CD8-positive, alpha-beta memory T cell (primary cell): ENCODE measurements at regions not wholly inside any gene's neighbourhood (a gene's known extent, or its start where the extent isn't known, plus 50 kb on each side); places are given as distances from the start of the nearest gene placed in this dataset.
"Not testable (repeated sequence)": the region's sequence is repeated elsewhere in the genome, so short reads cannot be mapped to it uniquely, and the experiment has no call there.

Experiments
- CTCF ChIA-PET: fragments of 350-600 bp; sonication (Branson Sonifier 250); formaldehyde crosslinking; loops from one replicate; lab custom pipeline; 2021; ENCODE audit warnings: antibody characterized with exemption; lab: Charles Lee
- POLR2A ChIA-PET: fragments of 350-600 bp; sonication (Branson Sonifier 250); formaldehyde crosslinking; loops from one replicate; lab custom pipeline; 2021; ENCODE audit warnings: antibody characterized with exemption; lab: Charles Lee
- DNase-seq, 5 donors: peaks; one replicate each; pipeline versions ENCODE4 v3.0.0 to v3.0.0-alpha.2; 2020 to 2022; ENCODE audit warnings: mixed read lengths in 1 of 5
- H3K27ac ChIP-seq: one replicate; pipeline ENCODE4 v1.7.0; 2013; ENCODE audit warnings: low read depth, mild to moderate bottlenecking, low read length, moderate library complexity
- H3K27me3 ChIP-seq: 2 replicates; pipeline ENCODE4 v1.7.0; 2013; ENCODE audit warnings: low read length, mild to moderate bottlenecking; ENCODE audit not compliant: insufficient read depth, poor library complexity, severe bottlenecking
- H3K36me3 ChIP-seq: 2 replicates; pipeline ENCODE4 v1.7.0; 2013; ENCODE audit warnings: mild to moderate bottlenecking, low read length, moderate library complexity; ENCODE audit not compliant: insufficient read depth
- H3K4me1 ChIP-seq: 2 replicates; pipeline ENCODE4 v1.7.0; 2013; ENCODE audit warnings: mild to moderate bottlenecking, low read length, moderate library complexity; ENCODE audit not compliant: insufficient read depth
- H3K4me3 ChIP-seq: 2 replicates; pipeline ENCODE4 v1.7.0; 2013; ENCODE audit warnings: mild to moderate bottlenecking, low read length
- H3K9me3 ChIP-seq: 2 replicates; pipeline ENCODE4 v1.7.0; 2013; ENCODE audit warnings: mild to moderate bottlenecking, low read length
- H3K27ac Mint-ChIP-seq, 8 donors: one replicate each; pipeline ENCODE4 v1.8.0; 2020 to 2021; ENCODE audit warnings: mixed read lengths in 8 of 8, mild to moderate bottlenecking in 6 of 8, inconsistent platforms in 3 of 8, moderate library complexity in 3 of 8
- H3K27me3 Mint-ChIP-seq, 2 donors: one replicate each; pipeline ENCODE4 v1.8.0; 2020 to 2021; ENCODE audit warnings: mixed read lengths in 2 of 2, mild to moderate bottlenecking in 1 of 2, moderate library complexity in 1 of 2
- H3K36me3 Mint-ChIP-seq, 3 donors: one replicate each; pipeline ENCODE4 v1.8.0; 2020 to 2021; ENCODE audit warnings: mixed read lengths in 3 of 3, inconsistent platforms in 1 of 3, mild to moderate bottlenecking in 1 of 3
- H3K4me1 Mint-ChIP-seq, 3 donors: one replicate each; pipeline ENCODE4 v1.8.0; 2020 to 2021; ENCODE audit warnings: mixed read lengths in 3 of 3, inconsistent platforms in 1 of 3, mild to moderate bottlenecking in 1 of 3
- H3K4me3 Mint-ChIP-seq, 7 donors: one replicate each; pipeline ENCODE4 v1.8.0; 2020 to 2021; ENCODE audit warnings: mixed read lengths in 7 of 7, mild to moderate bottlenecking in 6 of 7, moderate library complexity in 4 of 7, inconsistent platforms in 2 of 7
- H3K9me3 Mint-ChIP-seq, 5 donors: one replicate each; pipeline ENCODE4 v1.8.0; 2020 to 2022; ENCODE audit warnings: mixed read lengths in 5 of 5, mild to moderate bottlenecking in 3 of 5, moderate library complexity in 2 of 5, inconsistent platforms in 1 of 5

GRCh38 chr6:22376293-22376692 lies 79.5 kb upstream of the PRL start:
- H3K27me3 ChIP-seq, H3K9me3 ChIP-seq, POLR2A ChIA-PET, H3K36me3 ChIP-seq, H3K4me1 ChIP-seq, H3K4me3 Mint-ChIP-seq, CTCF ChIA-PET, H3K36me3 Mint-ChIP-seq, H3K27ac ChIP-seq, H3K4me1 Mint-ChIP-seq, H3K27me3 Mint-ChIP-seq, H3K4me3 ChIP-seq, DNase-seq, H3K27ac Mint-ChIP-seq: not testable (repeated sequence)
- H3K9me3 Mint-ChIP-seq: peaks cover 4 to 23% (median 6%) of the 10 kb centered on the region in 5 donors

GRCh38 chr6:22378536-22378935 lies 81.7 kb upstream of the PRL start:
- H3K27ac Mint-ChIP-seq, H3K27ac ChIP-seq, H3K27me3 ChIP-seq, H3K4me3 ChIP-seq, POLR2A ChIA-PET, H3K4me3 Mint-ChIP-seq, CTCF ChIA-PET, H3K9me3 ChIP-seq, H3K36me3 ChIP-seq, H3K36me3 Mint-ChIP-seq, H3K4me1 Mint-ChIP-seq, DNase-seq, H3K4me1 ChIP-seq, H3K27me3 Mint-ChIP-seq: not testable (repeated sequence)
- peaks cover 0 to 20% (median 6%) of the 10 kb centered on the region in 5 donors for H3K9me3 Mint-ChIP-seq

GRCh38 chr6:22380236-22380635 lies 83.4 kb upstream of the PRL start:
- Histone ChIP-seq H3K4me1 (no peaks in the 10 kb centered on the region), H3K9me3 (no peaks in the 10 kb centered on the region), H3K27ac (no peak overlapping the region), H3K27me3 (no peaks in the 10 kb centered on the region), H3K4me3 (no peak overlapping the region), H3K36me3 (no peaks in the 10 kb centered on the region)
- no peaks in the 10 kb centered on the region for H3K27me3 Mint-ChIP-seq
- CTCF ChIA-PET: no interaction called here
- H3K36me3 Mint-ChIP-seq: no peaks in the 10 kb centered on the region
- no peaks in the 10 kb centered on the region for H3K4me1 Mint-ChIP-seq
- peaks cover 3 to 16% (median 6%) of the 10 kb centered on the region in 5 donors for H3K9me3 Mint-ChIP-seq
- no peak overlapping the region for H3K4me3 Mint-ChIP-seq
- POLR2A ChIA-PET: no interaction called here
- no peak for DNase-seq
- H3K27ac Mint-ChIP-seq: no peak overlapping the region

- H3K36me3 Mint-ChIP-seq: no peaks in the 10 kb centered on the region
- CTCF ChIA-PET: no interaction called here
- Histone ChIP-seq H3K27me3 (no peaks in the 10 kb centered on the region), H3K4me1 (no peaks in the 10 kb centered on the region), H3K27ac (no peak overlapping the region), H3K4me3 (no peak overlapping the region), H3K9me3 (no peaks in the 10 kb centered on the region), H3K36me3 (no peaks in the 10 kb centered on the region)
- H3K4me3 Mint-ChIP-seq: no peak overlapping the region
- POLR2A ChIA-PET: no interaction called here
- no peaks in the 10 kb centered on the region for H3K4me1 Mint-ChIP-seq
- H3K27me3 Mint-ChIP-seq: no peaks in the 10 kb centered on the region
- H3K9me3 Mint-ChIP-seq: peaks cover 3 to 14% (median 6%) of the 10 kb centered on the region in 5 donors
- no peak for DNase-seq
- H3K27ac Mint-ChIP-seq: no peak overlapping the region
Observed at GRCh38 chr6:22381845-22382544, 85.2 kb upstream of the PRL start.

GRCh38 chr6:22383016-22383415 lies 86.2 kb upstream of the PRL start:
- peaks cover 2 to 10% (median 5%) of the 10 kb centered on the region in 5 donors for H3K9me3 Mint-ChIP-seq
- H3K9me3 ChIP-seq: no peaks in the 10 kb centered on the region
- DNase-seq: no peak

GRCh38 chr6:22392711-22393110 lies 95.9 kb upstream of the PRL start:
- POLR2A ChIA-PET: no interaction called here
- no peaks in the 10 kb centered on the region for H3K27me3 ChIP-seq
- no peaks in the 10 kb centered on the region for H3K4me1 ChIP-seq
- H3K27ac ChIP-seq: no peak overlapping the region
- H3K9me3 Mint-ChIP-seq: peaks cover 0 to 12% (median 4%) of the 10 kb centered on the region in 5 donors
- no peak for DNase-seq
- no peaks in the 10 kb centered on the region for H3K4me1 Mint-ChIP-seq
- no peaks in the 10 kb centered on the region for H3K36me3 Mint-ChIP-seq
- H3K36me3 ChIP-seq: no peaks in the 10 kb centered on the region
- H3K27me3 Mint-ChIP-seq: no peaks in the 10 kb centered on the region
- H3K4me3 ChIP-seq: no peak overlapping the region
- no peak overlapping the region for H3K27ac Mint-ChIP-seq
- H3K4me3 Mint-ChIP-seq: no peak overlapping the region
- no peaks in the 10 kb centered on the region for H3K9me3 ChIP-seq
- CTCF ChIA-PET: no interaction called here

More at GRCh38 chr6:22383016-22383415, 86.2 kb upstream of the PRL start:
- H3K4me3 Mint-ChIP-seq: no peak overlapping the region
- no peaks in the 10 kb centered on the region for H3K36me3 Mint-ChIP-seq
- H3K4me1 ChIP-seq: no peaks in the 10 kb centered on the region
- H3K27ac ChIP-seq: no peak overlapping the region
- no peak overlapping the region for H3K4me3 ChIP-seq
- CTCF ChIA-PET: no interaction called here
- no peaks in the 10 kb centered on the region for H3K4me1 Mint-ChIP-seq
- POLR2A ChIA-PET: no interaction called here
- H3K27ac Mint-ChIP-seq: no peak overlapping the region
- no peaks in the 10 kb centered on the region for H3K27me3 ChIP-seq
- H3K36me3 ChIP-seq: no peaks in the 10 kb centered on the region
- no peaks in the 10 kb centered on the region for H3K27me3 Mint-ChIP-seq

GRCh38 chr6:22394691-22395090 lies 97.9 kb upstream of the PRL start:
- DNase-seq: no peak
- Mint-ChIP-seq H3K4me3 (no peak overlapping the region), H3K27ac (no peak overlapping the region), H3K27me3 (no peaks in the 10 kb centered on the region), H3K36me3 (no peaks in the 10 kb centered on the region), H3K4me1 (no peaks in the 10 kb centered on the region), H3K9me3 (peaks cover 0 to 6% (median 3%) of the 10 kb centered on the region in 5 donors)
- H3K36me3 ChIP-seq: no peaks in the 10 kb centered on the region
- ChIA-PET POLR2A (no interaction called here), CTCF (no interaction called here)
- H3K4me3 ChIP-seq: no peak overlapping the region
- H3K9me3 ChIP-seq: no peaks in the 10 kb centered on the region
- H3K27ac ChIP-seq: no peak overlapping the region
- no peaks in the 10 kb centered on the region for H3K4me1 ChIP-seq
- H3K27me3 ChIP-seq: no peaks in the 10 kb centered on the region

GRCh38 chr6:22399693-22400092 lies 102.9 kb upstream of the PRL start:
- no peak overlapping the region for H3K27ac Mint-ChIP-seq
- Histone ChIP-seq H3K4me3 (no peak overlapping the region), H3K27ac (no peak overlapping the region), H3K36me3 (no peaks in the 10 kb centered on the region), H3K4me1 (no peaks in the 10 kb centered on the region), H3K9me3 (no peaks in the 10 kb centered on the region), H3K27me3 (no peaks in the 10 kb centered on the region)
- ChIA-PET POLR2A (no interaction called here), CTCF (no interaction called here)
- no peak for DNase-seq
- H3K27me3 Mint-ChIP-seq: no peaks in the 10 kb centered on the region
- no peaks in the 10 kb centered on the region for H3K36me3 Mint-ChIP-seq
- no peak overlapping the region for H3K4me3 Mint-ChIP-seq
- no peaks in the 10 kb centered on the region for H3K4me1 Mint-ChIP-seq
- H3K9me3 Mint-ChIP-seq: peaks cover 0 to 7% (median 3%) of the 10 kb centered on the region in 5 donors
